K562 (cell line): ENCODE measurements at regions not wholly inside any gene's neighbourhood (a gene's known extent, or its start where the extent isn't known, plus 50 kb on each side); places are given as distances from the start of the nearest gene placed in this dataset.

Experiments
- POLR2A ChIP-seq: fragments of 450-650 bp; conservative IDR thresholded peaks from 2 replicates; pipeline ENCODE4 v1.6.1; 2016
- RFX1 ChIP-seq: fragments of 450-650 bp; IDR thresholded peaks from 2 replicates; pipeline ENCODE4 v1.6.1; 2016; ENCODE audit warnings: mild to moderate bottlenecking, moderate library complexity
- ZHX1 ChIP-seq: fragments of 150-350 bp; conservative IDR thresholded peaks from 2 replicates; pipeline ENCODE4 v1.6.1; 2014; ENCODE audit warnings: low read length
- ZNF696 ChIP-seq: fragments of 250-450 bp; sonication (Bioruptor Pico); conservative IDR thresholded peaks from 2 replicates; pipeline ENCODE4 v1.4.0; 2020; ENCODE audit warnings: mild to moderate bottlenecking, moderate library complexity

GRCh38 chr2:187976986-187977333 is 314.7 kb upstream of the GULP1 start:
- no peak for TF ChIP-seq RFX1
- no peak for TF ChIP-seq POLR2A
- TF ChIP-seq ZHX1, result no peak
- TF ChIP-seq ZNF696 (CRISPR knock-in tag), result no peak
